HepG2 (cell line): ENCODE measurements at regions not wholly inside any gene's neighbourhood (a gene's known extent, or its start where the extent isn't known, plus 50 kb on each side); places are given as distances from the start of the nearest gene placed in this dataset.

Experiments
- ATAC-seq: fragments of 200-7000 bp; cut with Tn5 transposase; 3 replicates; pipeline ENCODE4 v1.9.1; 2020; ENCODE audit warnings: mild to moderate bottlenecking, moderate library complexity
- BruUV-seq: library from RNA; stranded (reverse); fragments of 400-500 nt; replicated peaks from 2 replicates; lab custom pipeline; 2021; lab: Mats Ljungman, UMichigan
- CTCF ChIA-PET: fragments of 300-600 bp; formaldehyde crosslinking; extraction: SDS; loops from one replicate; lab custom pipeline; 2021; ENCODE audit warnings: low total read pairs, inconsistent platforms, low intra/inter-chr PET ratio; lab: Yijun Ruan, JAX
- POLR2A ChIA-PET: fragments of 350-600 bp; sonication (Branson Sonifier 250); formaldehyde crosslinking; loops from one replicate; lab custom pipeline; 2020; ENCODE audit warnings: antibody characterized with exemption, inconsistent platforms; lab: Yijun Ruan, JAX
- DNase-seq: peaks from one replicate; pipeline ENCODE4 v3.0.0-alpha.2; 2015; ENCODE audit warnings: low spot score
- FAIRE-seq: peaks from 3 replicates; lab custom pipeline; 2011; peaks lifted over from hg19 to GRCh38; lab: Jason Lieb, UNC
- H2AFZ ChIP-seq: one replicate; pipeline ENCODE4 v1.6.1; 2011; ENCODE audit warnings: low read length, inconsistent platforms
- H3K27ac ChIP-seq: fragments of 300-600 bp; 3 replicates; pipeline ENCODE4 v1.8.0; 2011; ENCODE audit warnings: mixed run types, mild to moderate bottlenecking, mixed read lengths, low read length, inconsistent platforms; ENCODE audit not compliant: insufficient read depth; ENCODE audit errors: extremely low read length
- H3K27me3 ChIP-seq, 2 experiments: fragments of 200-600 bp in 1 of 2; 2 replicates in 1 of 2; 3 replicates in 1 of 2; pipeline versions ENCODE4 v1.6.0 to v1.8.0; 2011; ENCODE audit warnings: low read length in 2 of 2, mild to moderate bottlenecking in 2 of 2, moderate library complexity in 2 of 2, inconsistent platforms in 1 of 2; ENCODE audit not compliant: insufficient read depth in 2 of 2, control insufficient read depth in 1 of 2
- H3K36me3 ChIP-seq, 2 experiments: fragments of 200-600 bp in 1 of 2; replicated peaks in 1 of 2; 2 replicates in 1 of 2; 3 replicates in 1 of 2; pipeline versions ENCODE4 v1.5.1 to v1.8.0; 2011; ENCODE audit warnings: low read length in 2 of 2, inconsistent platforms in 1 of 2; ENCODE audit not compliant: insufficient read depth in 2 of 2, control insufficient read depth in 1 of 2
- H3K4me1 ChIP-seq: 2 replicates; pipeline ENCODE4 v1.5.1; 2012; ENCODE audit warnings: low read length, inconsistent platforms; ENCODE audit not compliant: insufficient read depth
- H3K4me2 ChIP-seq: 2 replicates; pipeline ENCODE4 v1.6.0; 2011; ENCODE audit warnings: low read depth, low read length, inconsistent platforms
- H3K4me3 ChIP-seq, 3 experiments: fragments of 200-600 bp in 1 of 3; sonication (generic), shearing (Covaris generic) in 1 of 3; replicated peaks in 1 of 3; 2 replicates each; pipeline ENCODE4 v1.5.1; 2011 to 2016; ENCODE audit warnings: low read length in 3 of 3, inconsistent platforms in 2 of 3, low read depth in 2 of 3, mild to moderate bottlenecking in 2 of 3, control low read depth in 1 of 3, mixed read lengths in 1 of 3; ENCODE audit not compliant: insufficient read depth in 1 of 3
- H3K79me2 ChIP-seq: one replicate; pipeline ENCODE4 v1.6.1; 2011; ENCODE audit warnings: low read length, inconsistent platforms; ENCODE audit not compliant: insufficient read depth
- H3K9ac ChIP-seq: 2 replicates; pipeline ENCODE4 v1.6.0; 2011; ENCODE audit warnings: mild to moderate bottlenecking, low read depth, low read length, inconsistent platforms; ENCODE audit not compliant: insufficient read depth
- H3K9me3 ChIP-seq: 2 replicates; pipeline ENCODE4 v1.5.1; 2012; ENCODE audit warnings: mild to moderate bottlenecking, low read length
- H4K20me1 ChIP-seq: 2 replicates; pipeline ENCODE4 v1.6.0; 2011; ENCODE audit warnings: inconsistent platforms, mild to moderate bottlenecking, low read length, moderate library complexity; ENCODE audit not compliant: insufficient read depth
- HMG20B ChIP-seq: conservative IDR thresholded peaks from 2 replicates; pipeline ENCODE4 v1.6.1; 2016; ENCODE audit warnings: missing genetic modification reagents, missing compliant biosample characterization
- HOXA3 ChIP-seq: sonication (generic); formaldehyde crosslinking; IDR thresholded peaks from 2 replicates; pipeline ENCODE4 v1.5.0; 2020; ENCODE audit warnings: missing genetic modification reagents
- NR3C1 ChIP-seq: sonication (generic); formaldehyde crosslinking; IDR thresholded peaks from 2 replicates; pipeline ENCODE4 v1.4.0; 2020; ENCODE audit warnings: missing genetic modification reagents
- POLR2G ChIP-seq: fragments of 200-400 bp; formaldehyde crosslinking; IDR thresholded peaks from 2 replicates; pipeline ENCODE4 v1.6.1; 2018; ENCODE audit warnings: mild to moderate bottlenecking, low read depth, low read length, moderate library complexity
- SETDB1 ChIP-seq: sonication (generic); formaldehyde crosslinking; IDR thresholded peaks from 2 replicates; pipeline ENCODE4 v1.5.1; 2020; ENCODE audit warnings: missing genetic modification reagents, mild to moderate bottlenecking, borderline replicate concordance
- SUZ12 ChIP-seq: fragments of 150-350 bp; IDR thresholded peaks from 2 replicates; pipeline ENCODE4 v1.6.1; 2014; ENCODE audit warnings: low read depth, low read length
- ZBTB21 ChIP-seq: sonication (generic); formaldehyde crosslinking; IDR thresholded peaks from 2 replicates; pipeline ENCODE4 v1.4.0; 2020; ENCODE audit warnings: missing genetic modification reagents
- ZNF816 ChIP-seq: sonication (generic); formaldehyde crosslinking; IDR thresholded peaks from 2 replicates; pipeline ENCODE4 v1.8.0; 2022; ENCODE audit warnings: missing genetic modification reagents, mild to moderate bottlenecking, borderline replicate concordance
- ZSCAN20 ChIP-seq: sonication (generic); formaldehyde crosslinking; IDR thresholded peaks from 2 replicates; pipeline ENCODE4 v1.4.0; 2020; ENCODE audit warnings: missing genetic modification reagents, mild to moderate bottlenecking, borderline replicate concordance
- WGBS: methylation state at CpG from one replicate; pipeline ENCODE4 v1.1.6; 2017; ENCODE audit warnings: low lambda C conversion rate; 5-methylcytosine and 5-hydroxymethylcytosine counted together
- in situ Hi-C: cut with HindIII; loops from 2 replicates; pipeline ENCODE4 v1.10.0; 2017; ENCODE audit warnings: low pct_unique_long_range_greater_than_20kb; ENCODE audit not compliant: extremely low pct_ligation_motif_present
- intact Hi-C: fragments of 100-400 bp; cut with micrococcal nuclease; formaldehyde crosslinking; loops from one replicate; pipeline ENCODE4 v1.10.0; 2022; ENCODE audit not compliant: unreplicated experiment
- TF ChIP-seq, protein P1 (sequence below): sonication (generic); formaldehyde crosslinking; IDR thresholded peaks from 2 replicates; pipeline ENCODE4 v1.4.0; 2020; ENCODE audit warnings: missing genetic modification reagents, low read depth, mild to moderate bottlenecking, borderline replicate concordance
- TF ChIP-seq, protein P2 (sequence below): sonication (generic); formaldehyde crosslinking; IDR thresholded peaks from 2 replicates; pipeline ENCODE4 v1.8.0; 2022; ENCODE audit warnings: missing genetic modification reagents, low read depth, mild to moderate bottlenecking, borderline replicate concordance
- TF ChIP-seq, protein P3 (sequence below): sonication (generic); formaldehyde crosslinking; IDR thresholded peaks from 2 replicates; pipeline ENCODE4 v1.8.0; 2022; ENCODE audit warnings: low read depth, missing genetic modification reagents
- TF ChIP-seq, protein P4 (sequence below): fragments of 450-650 bp; IDR thresholded peaks from 2 replicates; pipeline ENCODE4 v1.6.1; 2017

DNA sequence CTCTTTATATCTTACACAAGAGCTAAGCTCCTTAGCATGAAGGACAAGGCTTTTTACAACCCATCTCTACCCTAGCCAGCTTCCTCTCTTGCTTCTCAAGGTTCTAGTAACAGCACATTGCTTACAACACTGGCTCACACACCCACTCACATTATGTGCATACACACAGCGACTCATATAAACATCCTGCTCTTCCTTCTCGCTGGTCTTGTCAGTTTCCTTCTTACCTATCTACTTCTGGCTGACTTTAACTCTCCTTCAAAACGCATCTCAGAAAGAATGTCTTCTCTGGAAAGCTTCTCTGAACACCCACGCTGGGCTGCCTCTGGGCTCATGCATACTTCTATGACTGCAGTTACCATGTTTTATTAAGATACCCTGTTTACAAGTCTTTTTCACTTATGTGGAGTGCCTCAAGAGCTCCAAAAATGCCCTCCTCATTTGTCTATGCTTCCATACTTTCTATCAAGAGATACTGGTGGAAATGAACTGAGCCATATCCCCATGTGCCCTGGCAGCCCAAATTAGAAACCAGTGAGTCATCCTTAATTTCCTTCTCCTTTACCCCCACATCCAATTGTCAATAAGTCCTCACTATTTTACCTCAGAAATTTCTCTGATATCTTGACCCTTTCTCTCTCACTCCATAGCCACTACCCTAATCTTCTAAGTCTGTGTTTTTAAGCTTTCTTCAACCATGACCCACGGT is 126.9 kb upstream of the KRAS start:
- BruUV-seq, result no TSS peak
- Histone ChIP-seq H3K79me2 (no peaks in the 10 kb centered on the region), H3K27ac (no peak overlapping the region)
- no peak for DNase-seq
- TF ChIP-seq ZBTB21, result no peak
- no peak for TF ChIP-seq SUZ12
- TF ChIP-seq, protein P1, sequence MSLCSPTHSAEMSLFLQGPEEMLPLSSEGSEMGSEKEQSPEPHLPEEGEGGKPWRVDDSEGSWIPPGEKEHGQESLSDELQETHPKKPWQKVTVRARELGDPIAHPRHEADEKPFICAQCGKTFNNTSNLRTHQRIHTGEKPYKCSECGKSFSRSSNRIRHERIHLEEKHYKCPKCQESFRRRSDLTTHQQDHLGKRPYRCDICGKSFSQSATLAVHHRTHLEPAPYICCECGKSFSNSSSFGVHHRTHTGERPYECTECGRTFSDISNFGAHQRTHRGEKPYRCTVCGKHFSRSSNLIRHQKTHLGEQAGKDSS, result no peak
- no peak for TF ChIP-seq HMG20B
- TF ChIP-seq NR3C1, result no peak
- no peak for TF ChIP-seq ZSCAN20 (CRISPR knock-in tag)
- TF ChIP-seq, protein P2, sequence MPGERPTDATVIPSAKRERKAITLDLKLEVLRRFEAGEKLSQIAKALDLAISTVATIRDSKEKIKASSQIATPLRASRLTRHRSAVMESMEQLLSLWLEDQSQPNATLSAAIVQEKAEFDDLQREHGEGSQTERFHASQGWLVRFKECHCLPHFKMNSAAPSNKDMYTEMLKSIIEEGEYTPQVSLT (CRISPR knock-in tag), result no peak
- TF ChIP-seq, protein P3, sequence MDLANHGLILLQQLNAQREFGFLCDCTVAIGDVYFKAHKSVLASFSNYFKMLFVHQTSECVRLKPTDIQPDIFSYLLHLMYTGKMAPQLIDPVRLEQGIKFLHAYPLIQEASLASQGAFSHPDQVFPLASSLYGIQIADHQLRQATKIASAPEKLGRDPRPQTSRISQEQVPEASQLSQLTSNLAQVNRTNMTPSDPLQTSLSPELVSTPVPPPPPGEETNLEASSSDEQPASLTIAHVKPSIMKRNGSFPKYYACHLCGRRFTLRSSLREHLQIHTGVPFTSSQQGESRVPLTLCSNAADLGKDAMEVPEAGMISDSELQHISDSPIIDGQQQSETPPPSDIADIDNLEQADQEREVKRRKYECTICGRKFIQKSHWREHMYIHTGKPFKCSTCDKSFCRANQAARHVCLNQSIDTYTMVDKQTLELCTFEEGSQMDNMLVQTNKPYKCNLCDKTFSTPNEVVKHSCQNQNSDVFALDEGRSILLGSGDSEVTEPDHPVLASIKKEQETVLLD (CRISPR knock-in tag), result no peak
- no peak for TF ChIP-seq POLR2G
- TF ChIP-seq, protein P4, sequence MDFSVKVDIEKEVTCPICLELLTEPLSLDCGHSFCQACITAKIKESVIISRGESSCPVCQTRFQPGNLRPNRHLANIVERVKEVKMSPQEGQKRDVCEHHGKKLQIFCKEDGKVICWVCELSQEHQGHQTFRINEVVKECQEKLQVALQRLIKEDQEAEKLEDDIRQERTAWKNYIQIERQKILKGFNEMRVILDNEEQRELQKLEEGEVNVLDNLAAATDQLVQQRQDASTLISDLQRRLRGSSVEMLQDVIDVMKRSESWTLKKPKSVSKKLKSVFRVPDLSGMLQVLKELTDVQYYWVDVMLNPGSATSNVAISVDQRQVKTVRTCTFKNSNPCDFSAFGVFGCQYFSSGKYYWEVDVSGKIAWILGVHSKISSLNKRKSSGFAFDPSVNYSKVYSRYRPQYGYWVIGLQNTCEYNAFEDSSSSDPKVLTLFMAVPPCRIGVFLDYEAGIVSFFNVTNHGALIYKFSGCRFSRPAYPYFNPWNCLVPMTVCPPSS, result no peak
- no peak for TF ChIP-seq SETDB1 (CRISPR knock-in tag)
- TF ChIP-seq HOXA3 (CRISPR knock-in tag), result no peak
- TF ChIP-seq ZNF816, result no peak
- TF ChIP-seq, all 625 proteins: peak for 0
- Histone ChIP-seq H3K9ac (no peak overlapping the region), H2AFZ (no peak overlapping the region), H3K4me1 (no peaks in the 10 kb centered on the region), H3K36me3 (no peaks in the 10 kb centered on the region), H4K20me1 (no peaks in the 10 kb centered on the region), H3K4me3 (no peak overlapping the region), H3K9me3 (no peaks in the 10 kb centered on the region), H3K27me3 (peaks cover 4 to 7% of the 10 kb centered on the region in 2 experiments; a peak in 3 of 5 replicates), H3K4me2 (no peak overlapping the region)
- no peak for ATAC-seq
- FAIRE-seq, result no peak
- in situ Hi-C loops, result no loop called here
- POLR2A ChIA-PET, result no interaction called here
- CTCF ChIA-PET, result no interaction called here
- intact Hi-C loops, result loop anchor here (10.0 kb wide), 1 partner anchor 643 kb away; no protein-coding TSS in a partner anchor
- 26% methylated on average over 5 of the region's 5 CpGs for WGBS
